MM.1S (cell line): ENCODE measurements at regions not wholly inside any gene's neighbourhood (a gene's known extent, or its start where the extent isn't known, plus 50 kb on each side); places are given as distances from the start of the nearest gene placed in this dataset.
"Not testable (repeated sequence)": the region's sequence is repeated elsewhere in the genome, so short reads cannot be mapped to it uniquely, and the experiment has no call there.

Experiments
- DNase-seq: peaks from one replicate; pipeline ENCODE4 v3.0.0-alpha.2; 2015
- H2AFZ ChIP-seq: fragments of 300-600 bp; sonication (generic); 2 replicates; pipeline ENCODE4 v1.6.0; 2016; ENCODE audit warnings: antibody characterized with exemption, low read length
- H3F3A ChIP-seq: fragments of 300-600 bp; sonication (generic); 2 replicates; pipeline ENCODE4 v1.6.1; 2016; ENCODE audit warnings: mild to moderate bottlenecking, antibody characterized with exemption, low read length, moderate library complexity, mixed read lengths; ENCODE audit not compliant: insufficient read depth
- H3K27ac ChIP-seq: fragments of 300-600 bp; sonication (generic); 2 replicates; pipeline ENCODE4 v1.5.1; 2016; ENCODE audit warnings: mild to moderate bottlenecking, low read length
- H3K27me3 ChIP-seq: fragments of 300-600 bp; sonication (generic); replicated peaks from 2 replicates; pipeline ENCODE4 v1.6.0; 2016; ENCODE audit warnings: low read length; ENCODE audit not compliant: insufficient read depth
- H3K36me3 ChIP-seq: fragments of 300-600 bp; sonication (generic); replicated peaks from 2 replicates; pipeline ENCODE4 v1.6.1; 2016; ENCODE audit warnings: mild to moderate bottlenecking, low read length, mixed read lengths; ENCODE audit not compliant: insufficient read depth
- H3K4me1 ChIP-seq: fragments of 300-600 bp; sonication (generic); 2 replicates; pipeline ENCODE4 v1.6.1; 2016; ENCODE audit warnings: low read length, mixed read lengths
- H3K4me2 ChIP-seq: fragments of 300-600 bp; sonication (generic); 2 replicates; pipeline ENCODE4 v1.6.0; 2016; ENCODE audit warnings: low read depth, low read length
- H3K4me3 ChIP-seq: fragments of 300-600 bp; sonication (generic); 2 replicates; pipeline ENCODE4 v1.5.1; 2016; ENCODE audit warnings: low read length, mixed read lengths
- H3K79me2 ChIP-seq: fragments of 300-600 bp; sonication (generic); 2 replicates; pipeline ENCODE4 v1.6.1; 2016; ENCODE audit warnings: mixed run types, low read length, mixed read lengths
- H3K9ac ChIP-seq: fragments of 300-600 bp; sonication (generic); 2 replicates; pipeline ENCODE4 v1.6.1; 2016; ENCODE audit warnings: low read length, mixed read lengths
- H3K9me2 ChIP-seq: fragments of 300-600 bp; sonication (generic); replicated peaks from 2 replicates; pipeline ENCODE4 v1.6.1; 2016; ENCODE audit warnings: mild to moderate bottlenecking, low read length, mixed read lengths; ENCODE audit not compliant: insufficient read depth
- H3K9me3 ChIP-seq: fragments of 300-600 bp; sonication (generic); replicated peaks from 2 replicates; pipeline ENCODE4 v1.6.1; 2016; ENCODE audit warnings: mild to moderate bottlenecking, low read length, mixed read lengths; ENCODE audit not compliant: insufficient read depth
- H4K20me1 ChIP-seq: fragments of 300-600 bp; sonication (generic); 2 replicates; pipeline ENCODE4 v1.6.1; 2016; ENCODE audit warnings: mild to moderate bottlenecking, low read length, moderate library complexity, mixed read lengths; ENCODE audit not compliant: insufficient read depth
- CTCF ChIP-seq: fragments of 300-600 bp; sonication (generic); IDR thresholded peaks from 2 replicates; pipeline ENCODE4 v1.5.1; 2016; ENCODE audit warnings: antibody characterized with exemption, low read length, mixed read lengths
- EZH2 ChIP-seq: fragments of 300-600 bp; sonication (generic); optimal IDR thresholded peaks from 2 replicates; pipeline ENCODE3; 2017; ENCODE audit warnings: low read depth, mild to moderate bottlenecking, antibody characterized with exemption, low read length, mixed read lengths
- EZH2phosphoT487 ChIP-seq: fragments of 300-600 bp; sonication (generic); IDR thresholded peaks from 2 replicates; pipeline ENCODE4 v1.6.1; 2018; ENCODE audit warnings: antibody characterized with exemption, low read length

- no peaks in the 10 kb centered on the region for H3K79me2 ChIP-seq
- no peaks in the 10 kb centered on the region for H3K9me3 ChIP-seq
- H3F3A ChIP-seq: no peaks in the 10 kb centered on the region
- no peak overlapping the region for H3K27ac ChIP-seq
- H4K20me1 ChIP-seq: no peaks in the 10 kb centered on the region
- no peak overlapping the region for H2AFZ ChIP-seq
- TF ChIP-seq CTCF (no peak), EZH2phosphoT487 (no peak), EZH2 (no peak)
- H3K27me3 ChIP-seq: no peaks in the 10 kb centered on the region
- H3K4me1 ChIP-seq: no peaks in the 10 kb centered on the region
- no peak for DNase-seq
- H3K4me3 ChIP-seq: no peak overlapping the region
- no peak overlapping the region for H3K4me2 ChIP-seq
- no peaks in the 10 kb centered on the region for H3K9me2 ChIP-seq
- no peaks in the 10 kb centered on the region for H3K36me3 ChIP-seq
- H3K9ac ChIP-seq: no peak overlapping the region
Measured at GRCh38 chr10:45545150-45545549, 127.4 kb downstream of the ZFAND4 start.

- Histone ChIP-seq H3K4me2 (no peak overlapping the region), H4K20me1 (no peaks in the 10 kb centered on the region), H3K9ac (no peak overlapping the region), H3K4me3 (no peak overlapping the region), H3K79me2 (no peaks in the 10 kb centered on the region), H2AFZ (no peak overlapping the region), H3K9me2 (no peaks in the 10 kb centered on the region), H3K27ac (no peak overlapping the region), H3K9me3 (no peaks in the 10 kb centered on the region), H3K27me3 (no peaks in the 10 kb centered on the region), H3F3A (no peaks in the 10 kb centered on the region), H3K4me1 (no peaks in the 10 kb centered on the region), H3K36me3 (no peaks in the 10 kb centered on the region)
- DNase-seq: no peak
- TF ChIP-seq CTCF (no peak), EZH2phosphoT487 (no peak), EZH2 (no peak)
Measured at GRCh38 chr10:45544191-45544590, 128.4 kb downstream of the ZFAND4 start.

GRCh38 chr10:45541032-45541431 lies 131.5 kb downstream of the ZFAND4 start:
- not testable (repeated sequence) for H3K27me3 ChIP-seq, H3K36me3 ChIP-seq, DNase-seq, H3K4me3 ChIP-seq, H3K9ac ChIP-seq, H4K20me1 ChIP-seq, H3K9me2 ChIP-seq, H2AFZ ChIP-seq, H3K27ac ChIP-seq, H3K9me3 ChIP-seq, H3F3A ChIP-seq, H3K4me2 ChIP-seq, H3K79me2 ChIP-seq, H3K4me1 ChIP-seq

GRCh38 chr10:45540589-45540988 lies 132.0 kb downstream of the ZFAND4 start:
- not testable (repeated sequence) for DNase-seq, H3F3A ChIP-seq, H3K4me2 ChIP-seq, H3K4me1 ChIP-seq, H4K20me1 ChIP-seq, H3K9me3 ChIP-seq, H3K36me3 ChIP-seq, H3K9me2 ChIP-seq, H3K9ac ChIP-seq, H3K27me3 ChIP-seq, H3K79me2 ChIP-seq, H3K27ac ChIP-seq, H2AFZ ChIP-seq, H3K4me3 ChIP-seq

- H3K9me3 ChIP-seq, H4K20me1 ChIP-seq, H3K4me3 ChIP-seq, H3K27ac ChIP-seq, H3K27me3 ChIP-seq, H3K4me1 ChIP-seq, DNase-seq, H3F3A ChIP-seq, H3K79me2 ChIP-seq, H3K9ac ChIP-seq, H3K9me2 ChIP-seq, H3K4me2 ChIP-seq, H3K36me3 ChIP-seq, H2AFZ ChIP-seq: not testable (repeated sequence)
Measured at GRCh38 chr10:45539569-45539968, 133.0 kb downstream of the ZFAND4 start.
